Lower lobe of right lung (tissue), 2 donors: ENCODE measurements at regions not wholly inside any gene's neighbourhood (a gene's known extent, or its start where the extent isn't known, plus 50 kb on each side); places are given as distances from the start of the nearest gene placed in this dataset.

Experiments
- ATAC-seq, 2 donors: fragments of 200-7000 bp; cut with Tn5 transposase; one replicate each; pipeline ENCODE4 v1.9.1; 2020 to 2022; ENCODE audit warnings: mild to moderate bottlenecking in 2 of 2, moderate library complexity in 2 of 2
- DNase-seq: peaks from one replicate; pipeline ENCODE4 v3.0.0-alpha.2; 2020
- H3K27ac ChIP-seq: fragments of 200-600 bp; one replicate; pipeline ENCODE4 v1.8.0; 2022
- H3K27me3 ChIP-seq: fragments of 200-600 bp; one replicate; pipeline ENCODE4 v1.8.0; 2022; ENCODE audit warnings: low read depth
- H3K36me3 ChIP-seq: fragments of 200-600 bp; one replicate; pipeline ENCODE4 v1.8.0; 2022; ENCODE audit warnings: mild to moderate bottlenecking
- H3K4me1 ChIP-seq: fragments of 200-600 bp; one replicate; pipeline ENCODE4 v1.8.0; 2022
- H3K4me3 ChIP-seq: fragments of 200-600 bp; one replicate; pipeline ENCODE4 v1.8.0; 2022; ENCODE audit warnings: mild to moderate bottlenecking
- H3K9me3 ChIP-seq: fragments of 200-600 bp; one replicate; pipeline ENCODE4 v1.8.0; 2022
- CTCF ChIP-seq: fragments of 200-600 bp; IDR thresholded peaks from one replicate; pipeline ENCODE4 v1.8.0; 2022; ENCODE audit warnings: antibody characterized with exemption, mild to moderate bottlenecking
- intact Hi-C: fragments of 100-400 bp; cut with DNase I; formaldehyde crosslinking; loops from one replicate; pipeline ENCODE4 v1.11.0; 2022
- donor health status: DM: no; HTN: yes; CAD: no; lungs with severe emphysema.

- H3K27me3 ChIP-seq: no peaks in the 10 kb centered on the region
- DNase-seq: no peak
- no peak overlapping the region for H3K4me3 ChIP-seq
- intact Hi-C loops: no loop called here
- no peak for TF ChIP-seq CTCF
- H3K4me1 ChIP-seq: no peaks in the 10 kb centered on the region
- H3K27ac ChIP-seq: no peak overlapping the region
- ATAC-seq: no peak
- no peaks in the 10 kb centered on the region for H3K9me3 ChIP-seq
- no peaks in the 10 kb centered on the region for H3K36me3 ChIP-seq
These were observed 62.4 kb upstream of the STXBP5 start for GRCh38 chr6:147141711-147142308.

GRCh38 chr6:147142684-147143245, 61.5 kb upstream of the STXBP5 start:
- no peak for ATAC-seq
- no peak overlapping the region for H3K4me3 ChIP-seq

GRCh38 chr6:147149092-147149491, 55.1 kb upstream of the STXBP5 start:
- DNase-seq (no peak), ATAC-seq (no peak)
- H3K4me3 ChIP-seq: no peak overlapping the region
- no peak for TF ChIP-seq CTCF
- no peaks in the 10 kb centered on the region for H3K36me3 ChIP-seq
- H3K4me1 ChIP-seq: no peaks in the 10 kb centered on the region
- H3K27me3 ChIP-seq: no peaks in the 10 kb centered on the region
- intact Hi-C loops: no loop called here
- H3K27ac ChIP-seq: no peak overlapping the region
- no peaks in the 10 kb centered on the region for H3K9me3 ChIP-seq

More at GRCh38 chr6:147142684-147143245, 61.5 kb upstream of the STXBP5 start:
- Histone ChIP-seq H3K9me3 (no peaks in the 10 kb centered on the region), H3K36me3 (no peaks in the 10 kb centered on the region), H3K27me3 (no peaks in the 10 kb centered on the region), H3K27ac (no peak overlapping the region), H3K4me1 (no peaks in the 10 kb centered on the region)
- DNase-seq: no peak
- no peak for TF ChIP-seq CTCF
- intact Hi-C loops: no loop called here

- Histone ChIP-seq H3K4me3 (no peak overlapping the region), H3K4me1 (no peaks in the 10 kb centered on the region), H3K27ac (no peak overlapping the region), H3K9me3 (no peaks in the 10 kb centered on the region), H3K36me3 (no peaks in the 10 kb centered on the region), H3K27me3 (no peaks in the 10 kb centered on the region)
- no peak for DNase-seq
- no peak for ATAC-seq
- no peak for TF ChIP-seq CTCF
- intact Hi-C loops: no loop called here
These were observed 54.4 kb upstream of the STXBP5 start for GRCh38 chr6:147149826-147150225.

- TF ChIP-seq CTCF: no peak
- no peaks in the 10 kb centered on the region for H3K9me3 ChIP-seq
- intact Hi-C loops: no loop called here
- no peak overlapping the region for H3K4me3 ChIP-seq
- H3K36me3 ChIP-seq: no peaks in the 10 kb centered on the region
- H3K27ac ChIP-seq: no peak overlapping the region
- no peaks in the 10 kb centered on the region for H3K27me3 ChIP-seq
- DNase-seq (no peak), ATAC-seq (no peak)
- H3K4me1 ChIP-seq: no peaks in the 10 kb centered on the region
These were observed 53.9 kb upstream of the STXBP5 start for GRCh38 chr6:147150293-147150692.
